OCI-LY7 (cell line): ENCODE measurements at regions not wholly inside any gene's neighbourhood (a gene's known extent, or its start where the extent isn't known, plus 50 kb on each side); places are given as distances from the start of the nearest gene placed in this dataset.

ENCODE experiments used
- CTCF ChIP-seq: fragments of 200-600 bp; sonication (generic); conservative IDR thresholded peaks from 2 replicates; pipeline ENCODE4 v1.5.1; 2014; ENCODE audit warnings: mild to moderate bottlenecking, antibody characterized with exemption, low read length, moderate library complexity, mixed read lengths
- EZH2phosphoT487 ChIP-seq: fragments of 200-600 bp; sonication (generic); IDR thresholded peaks from 2 replicates; pipeline ENCODE4 v1.6.1; 2018; ENCODE audit warnings: low read depth, borderline replicate concordance, mild to moderate bottlenecking, mixed run types, antibody characterized with exemption, low read length, moderate library complexity, mixed read lengths

DNA sequence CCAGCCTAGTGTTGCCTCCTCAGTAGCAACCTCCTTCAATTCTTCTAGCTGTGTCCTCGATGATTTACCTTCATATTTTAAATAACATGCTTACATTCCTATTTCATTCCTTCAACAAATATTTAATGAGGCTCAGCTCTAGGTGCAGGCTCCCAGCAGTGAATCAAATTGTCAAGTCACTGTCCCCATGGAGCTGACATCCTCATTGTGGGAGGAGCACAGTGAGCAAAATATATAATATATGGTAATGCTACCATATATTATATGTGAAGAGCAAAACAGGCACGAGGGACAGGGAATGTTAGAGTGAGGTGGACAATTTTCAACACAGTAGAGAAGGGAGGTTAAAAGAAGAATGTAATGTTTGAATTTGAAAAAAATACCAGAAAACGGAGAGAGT is 869.1 kb downstream of the SLC4A3 start:
- no peak for TF ChIP-seq CTCF
- TF ChIP-seq EZH2phosphoT487, result no peak
